ENCODE measurements at regions not wholly inside any gene's neighbourhood (a gene's known extent, or its start where the extent isn't known, plus 50 kb on each side); places are given as distances from the start of the nearest gene placed in this dataset.

DNA sequence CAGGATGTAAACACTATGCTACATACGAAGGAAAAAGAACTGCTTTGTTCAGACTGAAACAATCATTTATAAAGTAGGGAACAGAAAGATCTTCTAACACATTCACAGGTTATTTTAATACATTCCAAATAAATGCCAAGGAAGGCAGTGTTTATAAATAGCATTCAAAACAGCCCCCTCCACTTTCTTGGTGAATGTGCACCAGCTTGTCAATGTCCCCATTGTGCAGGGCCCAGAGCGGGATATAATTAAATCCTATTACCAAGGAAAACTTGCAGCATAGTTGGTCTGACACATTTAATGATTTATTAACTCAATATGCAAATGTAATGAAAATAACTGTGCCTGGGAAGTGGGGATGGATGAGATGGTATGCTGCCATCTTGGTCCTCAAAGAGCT, 135.9 kb upstream of the RAD23B start:
- no peak for DNase-seq (ENCODE audit: low read depth, low spot score)
- POLR2A ChIA-PET = no interaction called here

DNA sequence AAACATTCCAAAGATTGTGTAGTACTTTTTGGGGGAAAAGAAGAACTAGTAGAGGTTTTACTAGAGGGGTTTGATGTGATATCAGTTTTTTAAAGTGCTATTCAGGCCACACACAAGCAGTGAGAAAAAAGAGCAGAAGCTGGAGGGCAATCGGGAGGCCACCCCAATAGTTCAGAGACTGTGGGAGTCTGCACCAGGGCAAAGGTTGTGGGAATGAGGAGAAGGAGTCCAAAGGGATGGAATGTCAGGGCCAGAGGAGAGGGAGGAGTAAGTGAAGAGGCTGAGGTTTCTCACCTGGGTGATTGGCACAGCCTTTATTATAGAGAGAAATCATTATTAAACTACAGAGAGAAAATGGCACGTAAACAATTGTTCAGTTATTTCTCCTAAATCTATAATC, 134.9 kb upstream of the RAD23B start:
- CTCF ChIA-PET = interaction anchor here (5.4 kb wide), 1 partner anchor 11 kb away, joined by 25 read pairs; no protein-coding TSS in a partner anchor

More for the DNA sequence above, 135.9 kb upstream of the RAD23B start:
- TF ChIP-seq, protein P1, sequence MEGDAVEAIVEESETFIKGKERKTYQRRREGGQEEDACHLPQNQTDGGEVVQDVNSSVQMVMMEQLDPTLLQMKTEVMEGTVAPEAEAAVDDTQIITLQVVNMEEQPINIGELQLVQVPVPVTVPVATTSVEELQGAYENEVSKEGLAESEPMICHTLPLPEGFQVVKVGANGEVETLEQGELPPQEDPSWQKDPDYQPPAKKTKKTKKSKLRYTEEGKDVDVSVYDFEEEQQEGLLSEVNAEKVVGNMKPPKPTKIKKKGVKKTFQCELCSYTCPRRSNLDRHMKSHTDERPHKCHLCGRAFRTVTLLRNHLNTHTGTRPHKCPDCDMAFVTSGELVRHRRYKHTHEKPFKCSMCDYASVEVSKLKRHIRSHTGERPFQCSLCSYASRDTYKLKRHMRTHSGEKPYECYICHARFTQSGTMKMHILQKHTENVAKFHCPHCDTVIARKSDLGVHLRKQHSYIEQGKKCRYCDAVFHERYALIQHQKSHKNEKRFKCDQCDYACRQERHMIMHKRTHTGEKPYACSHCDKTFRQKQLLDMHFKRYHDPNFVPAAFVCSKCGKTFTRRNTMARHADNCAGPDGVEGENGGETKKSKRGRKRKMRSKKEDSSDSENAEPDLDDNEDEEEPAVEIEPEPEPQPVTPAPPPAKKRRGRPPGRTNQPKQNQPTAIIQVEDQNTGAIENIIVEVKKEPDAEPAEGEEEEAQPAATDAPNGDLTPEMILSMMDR (IDR thresholded peaks at IDR 0.05; ENCODE audit: low read depth, low read length) = no peak
- CTCF ChIA-PET = interaction anchor here (0.8 to 2.8 kb wide), 2 partner anchors 9 to 11 kb away, joined by 3 to 14 read pairs; no protein-coding TSS in a partner anchor
- Histone ChIP-seq H3K27ac (ENCODE audit: low read depth, low read length) (no peak overlapping the region), H3K4me3 (ENCODE audit: low read depth, low read length) (no peak overlapping the region), H3K9me3 (ENCODE audit: control insufficient read depth, insufficient read depth, low read length) (no peaks in the 10 kb centered on the region), H3K27me3 (ENCODE audit: control insufficient read depth, insufficient read depth, low read length) (peaks cover 6% of the 10 kb centered on the region)

DNA sequence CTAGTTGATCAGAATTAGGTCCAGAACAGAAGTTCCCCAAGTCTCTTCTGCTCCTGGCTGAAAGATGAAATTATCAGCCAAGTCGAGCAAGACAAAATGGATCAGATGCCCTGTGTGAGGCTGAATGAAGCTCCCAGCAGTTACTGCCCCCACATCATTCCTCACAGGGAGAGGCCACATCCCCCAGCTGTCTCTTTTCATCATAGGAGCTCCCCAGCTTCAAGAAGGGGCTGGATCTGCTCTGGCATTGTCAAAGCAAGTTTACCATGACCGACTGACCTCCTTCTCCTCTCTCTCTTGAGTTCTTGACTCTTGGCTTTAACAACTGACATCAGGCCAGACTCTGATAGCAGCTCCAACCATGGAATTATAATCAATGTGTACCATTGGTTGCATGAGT, 133.3 kb upstream of the RAD23B start:
- POLR2A ChIA-PET = no interaction called here
- H3K4me3 ChIP-seq (ENCODE audit: low read depth, low read length) = no peak overlapping the region
- H3K27ac ChIP-seq (ENCODE audit: low read depth, low read length) = no peak overlapping the region
- DNase-seq (ENCODE audit: low read depth, low spot score) = no peak
- CTCF ChIA-PET = interaction anchor here (0.9 to 5.4 kb wide), 2 partner anchors 12 to 22 kb away, joined by 3 to 25 read pairs; no protein-coding TSS in a partner anchor
- H3K27me3 ChIP-seq (ENCODE audit: control insufficient read depth, insufficient read depth, low read length) = peaks cover 3% of the 10 kb centered on the region
- H3K9me3 ChIP-seq (ENCODE audit: control insufficient read depth, insufficient read depth, low read length) = no peaks in the 10 kb centered on the region
- TF ChIP-seq, protein P1 (IDR thresholded peaks at IDR 0.05; ENCODE audit: low read depth, low read length) = no peak

More for the DNA sequence above, 134.9 kb upstream of the RAD23B start:
- Histone ChIP-seq H3K27ac (ENCODE audit: low read depth, low read length) (no peak overlapping the region), H3K27me3 (ENCODE audit: control insufficient read depth, insufficient read depth, low read length) (no peaks in the 10 kb centered on the region), H3K4me3 (ENCODE audit: low read depth, low read length) (no peak overlapping the region), H3K9me3 (ENCODE audit: control insufficient read depth, insufficient read depth, low read length) (no peaks in the 10 kb centered on the region)
- POLR2A ChIA-PET = no interaction called here
- TF ChIP-seq, protein P1 (IDR thresholded peaks at IDR 0.05; ENCODE audit: low read depth, low read length) = no peak
- DNase-seq (ENCODE audit: low read depth, low spot score) = no peak

DNA sequence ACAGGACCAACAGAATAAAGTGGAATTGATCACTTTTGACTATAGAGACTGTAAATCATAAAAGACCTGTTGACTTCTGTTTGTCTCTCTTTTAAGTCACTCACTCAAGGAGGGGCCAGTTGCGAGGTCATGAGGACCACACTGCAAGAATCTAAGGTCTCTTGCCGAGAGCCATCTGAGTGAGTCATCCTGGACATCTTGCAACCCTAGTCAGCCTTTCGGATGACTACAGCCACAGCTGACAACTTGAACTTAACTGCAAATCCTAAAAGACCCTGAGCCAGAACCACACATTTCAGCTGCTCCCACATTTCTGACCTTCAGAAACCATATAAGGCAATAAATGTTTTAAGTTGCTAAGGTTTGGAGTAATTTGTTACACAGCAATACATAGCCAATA, 129.7 kb upstream of the RAD23B start:
- no peak overlapping the region for H3K4me3 ChIP-seq (ENCODE audit: low read depth, low read length)
- DNase-seq (ENCODE audit: low read depth, low spot score) = no peak
- TF ChIP-seq, protein P1 (IDR thresholded peaks at IDR 0.05; ENCODE audit: low read depth, low read length) = no peak
- H3K9me3 ChIP-seq (ENCODE audit: control insufficient read depth, insufficient read depth, low read length) = no peaks in the 10 kb centered on the region
- CTCF ChIA-PET = interaction anchor here (5.4 kb wide), 1 partner anchor 16 kb away, joined by 25 read pairs; no protein-coding TSS in a partner anchor
- peaks cover 5% of the 10 kb centered on the region for H3K27me3 ChIP-seq (ENCODE audit: control insufficient read depth, insufficient read depth, low read length)
- POLR2A ChIA-PET = no interaction called here
- no peak overlapping the region for H3K27ac ChIP-seq (ENCODE audit: low read depth, low read length)

DNA sequence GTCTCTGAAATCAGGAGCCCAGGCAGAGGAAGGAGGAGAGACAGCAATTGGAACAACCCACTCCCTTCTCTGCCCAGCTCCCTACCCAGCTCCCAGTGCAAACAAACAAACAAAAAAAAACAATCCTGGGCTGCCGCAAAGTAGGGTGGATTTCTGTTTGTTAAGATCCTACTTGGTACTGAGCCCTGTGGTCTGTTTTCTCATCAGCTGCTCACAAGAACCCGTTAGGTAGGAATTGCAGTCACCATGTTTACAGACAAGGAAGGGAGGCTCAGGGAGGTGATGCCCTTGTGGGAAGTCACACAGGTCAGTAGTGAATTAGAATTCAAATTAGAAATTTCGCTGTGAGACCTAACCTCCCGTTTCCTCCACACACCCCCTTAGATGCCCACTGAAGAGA, 128.8 kb upstream of the RAD23B start:
- TF ChIP-seq, protein P1 (IDR thresholded peaks at IDR 0.05; ENCODE audit: low read depth, low read length) = no peak
- Histone ChIP-seq H3K9me3 (ENCODE audit: control insufficient read depth, insufficient read depth, low read length) (no peaks in the 10 kb centered on the region), H3K4me3 (ENCODE audit: low read depth, low read length) (no peak overlapping the region), H3K27ac (ENCODE audit: low read depth, low read length) (no peak overlapping the region), H3K27me3 (ENCODE audit: control insufficient read depth, insufficient read depth, low read length) (peaks cover 5% of the 10 kb centered on the region)
- ChIA-PET POLR2A (no interaction called here), CTCF (interaction anchor here (0.7 to 1.0 kb wide), 2 partner anchors 15 to 18 kb away, joined by 3 to 4 read pairs; no protein-coding TSS in a partner anchor)
- no peak for DNase-seq (ENCODE audit: low read depth, low spot score)

Data from AG04450 (cell line).